ENCODE measurements at regions not wholly inside any gene's neighbourhood (a gene's known extent, or its start where the extent isn't known, plus 50 kb on each side); places are given as distances from the start of the nearest gene placed in this dataset.

- DNase-seq: no peak
- Mint-ChIP-seq H3K36me3 (ENCODE audit: low read depth) (no peaks in the 10 kb centered on the region), H3K27me3 (ENCODE audit: insufficient read depth) (no peaks in the 10 kb centered on the region), H3K4me3 (no peak overlapping the region), H3K9me3 (no peaks in the 10 kb centered on the region), H3K4me1 (no peaks in the 10 kb centered on the region), H3K27ac (no peak overlapping the region)
- Histone ChIP-seq H3K9me3 (ENCODE audit: control insufficient read depth, low read length) (no peaks in the 10 kb centered on the region), H3K36me3 (ENCODE audit: control insufficient read depth, insufficient read depth, low read length) (no peaks in the 10 kb centered on the region), H3K4me1 (ENCODE audit: control insufficient read depth, insufficient read depth, low read length) (no peaks in the 10 kb centered on the region), H3K9ac (ENCODE audit: extremely low read depth, low read length, poor library complexity, severe bottlenecking) (no peak overlapping the region), H3K27ac (ENCODE audit: low read depth, low read length) (no peak overlapping the region), H3K27me3 (ENCODE audit: control insufficient read depth, insufficient read depth, low read length, poor library complexity, severe bottlenecking) (no peaks in the 10 kb centered on the region), H3K4me3 (ENCODE audit: low read length) (no peak overlapping the region)
- TF ChIP-seq, protein P1, sequence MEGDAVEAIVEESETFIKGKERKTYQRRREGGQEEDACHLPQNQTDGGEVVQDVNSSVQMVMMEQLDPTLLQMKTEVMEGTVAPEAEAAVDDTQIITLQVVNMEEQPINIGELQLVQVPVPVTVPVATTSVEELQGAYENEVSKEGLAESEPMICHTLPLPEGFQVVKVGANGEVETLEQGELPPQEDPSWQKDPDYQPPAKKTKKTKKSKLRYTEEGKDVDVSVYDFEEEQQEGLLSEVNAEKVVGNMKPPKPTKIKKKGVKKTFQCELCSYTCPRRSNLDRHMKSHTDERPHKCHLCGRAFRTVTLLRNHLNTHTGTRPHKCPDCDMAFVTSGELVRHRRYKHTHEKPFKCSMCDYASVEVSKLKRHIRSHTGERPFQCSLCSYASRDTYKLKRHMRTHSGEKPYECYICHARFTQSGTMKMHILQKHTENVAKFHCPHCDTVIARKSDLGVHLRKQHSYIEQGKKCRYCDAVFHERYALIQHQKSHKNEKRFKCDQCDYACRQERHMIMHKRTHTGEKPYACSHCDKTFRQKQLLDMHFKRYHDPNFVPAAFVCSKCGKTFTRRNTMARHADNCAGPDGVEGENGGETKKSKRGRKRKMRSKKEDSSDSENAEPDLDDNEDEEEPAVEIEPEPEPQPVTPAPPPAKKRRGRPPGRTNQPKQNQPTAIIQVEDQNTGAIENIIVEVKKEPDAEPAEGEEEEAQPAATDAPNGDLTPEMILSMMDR (conservative IDR thresholded peaks at IDR 0.05): no peak
- WGBS, 2 experiments (ENCODE audit: insufficient coverage in 1 of 2, insufficient read length in 1 of 2): 92% methylated on average over 1 of the region's 1 CpG; no CpG with 5 or more reads in 1 of the 2 experiments
Measured at GRCh38 chr11:36878737-36879136, 280.7 kb upstream of the RAG2 start.

DNA sequence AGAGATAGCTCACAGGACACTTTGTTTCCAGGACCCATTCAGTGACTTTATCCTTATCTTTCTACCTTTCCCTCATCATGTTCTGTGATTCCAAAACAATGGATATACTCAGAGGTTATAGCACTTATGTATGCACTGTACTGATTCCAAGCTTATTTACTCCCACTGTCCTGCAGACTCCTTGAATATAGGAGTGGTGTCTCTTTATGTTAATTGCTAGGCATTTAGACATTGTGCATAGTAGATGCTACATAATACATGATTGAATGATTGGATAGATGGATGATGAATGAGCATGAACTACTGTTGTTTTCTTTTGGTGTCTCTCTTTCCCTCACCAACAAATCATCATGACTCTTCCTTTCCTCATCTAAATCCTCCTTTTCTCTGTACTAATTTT, 279.1 kb upstream of the RAG2 start:
- Histone ChIP-seq H3K4me3 (ENCODE audit: low read length) (no peak overlapping the region), H3K4me1 (ENCODE audit: control insufficient read depth, insufficient read depth, low read length) (no peaks in the 10 kb centered on the region), H3K27me3 (ENCODE audit: control insufficient read depth, insufficient read depth, low read length, poor library complexity, severe bottlenecking) (no peaks in the 10 kb centered on the region), H3K27ac (ENCODE audit: low read depth, low read length) (no peak overlapping the region), H3K36me3 (ENCODE audit: control insufficient read depth, insufficient read depth, low read length) (no peaks in the 10 kb centered on the region), H3K9me3 (ENCODE audit: control insufficient read depth, low read length) (no peaks in the 10 kb centered on the region), H3K9ac (ENCODE audit: extremely low read depth, low read length, poor library complexity, severe bottlenecking) (no peak overlapping the region)
- no peaks in the 10 kb centered on the region for H3K36me3 Mint-ChIP-seq (ENCODE audit: low read depth)
- no peak for DNase-seq
- no peaks in the 10 kb centered on the region for H3K9me3 Mint-ChIP-seq
- H3K27me3 Mint-ChIP-seq (ENCODE audit: insufficient read depth): no peaks in the 10 kb centered on the region
- TF ChIP-seq, protein P1 (conservative IDR thresholded peaks at IDR 0.05): no peak
- no peaks in the 10 kb centered on the region for H3K4me1 Mint-ChIP-seq
- H3K4me3 Mint-ChIP-seq: no peak overlapping the region
- no peak overlapping the region for H3K27ac Mint-ChIP-seq

GRCh38 chr11:36876266-36876665, 278.2 kb upstream of the RAG2 start:
- 83% methylated on average over 1 of the region's 1 CpG; no CpG with 5 or more reads in 1 of the 2 experiments for WGBS, 2 experiments (ENCODE audit: insufficient coverage in 1 of 2, insufficient read length in 1 of 2)
- Mint-ChIP-seq H3K27ac (no peak overlapping the region), H3K36me3 (ENCODE audit: low read depth) (no peaks in the 10 kb centered on the region), H3K9me3 (no peaks in the 10 kb centered on the region), H3K4me3 (no peak overlapping the region), H3K27me3 (ENCODE audit: insufficient read depth) (no peaks in the 10 kb centered on the region), H3K4me1 (no peaks in the 10 kb centered on the region)
- Histone ChIP-seq H3K9ac (ENCODE audit: extremely low read depth, low read length, poor library complexity, severe bottlenecking) (no peak overlapping the region), H3K4me1 (ENCODE audit: control insufficient read depth, insufficient read depth, low read length) (no peaks in the 10 kb centered on the region), H3K27ac (ENCODE audit: low read depth, low read length) (no peak overlapping the region), H3K4me3 (ENCODE audit: low read length) (no peak overlapping the region), H3K9me3 (ENCODE audit: control insufficient read depth, low read length) (no peaks in the 10 kb centered on the region), H3K36me3 (ENCODE audit: control insufficient read depth, insufficient read depth, low read length) (no peaks in the 10 kb centered on the region), H3K27me3 (ENCODE audit: control insufficient read depth, insufficient read depth, low read length, poor library complexity, severe bottlenecking) (no peaks in the 10 kb centered on the region)
- TF ChIP-seq, protein P1 (conservative IDR thresholded peaks at IDR 0.05): no peak
- no peak for DNase-seq
